ENCODE measurements at regions not wholly inside any gene's neighbourhood (a gene's known extent, or its start where the extent isn't known, plus 50 kb on each side); places are given as distances from the start of the nearest gene placed in this dataset.

DNA sequence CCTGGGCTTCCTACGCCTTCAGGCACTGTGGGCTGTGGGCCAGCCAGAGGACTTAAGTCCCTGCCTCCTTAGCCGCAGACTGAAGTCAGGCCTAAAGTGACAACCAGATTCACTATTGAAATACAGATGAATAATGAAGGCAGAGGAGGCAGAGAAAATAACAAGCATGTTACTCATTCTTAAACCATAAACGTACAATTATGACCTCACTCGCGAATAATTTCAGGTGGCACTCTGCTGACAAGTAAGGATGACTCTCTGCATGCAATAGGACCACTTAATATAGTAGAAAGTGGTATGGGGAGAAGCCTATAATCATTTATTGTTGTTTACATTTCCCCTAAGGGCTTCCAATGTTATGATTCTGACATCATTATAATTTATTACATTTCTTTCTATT lies 409.2 kb upstream of the FGF13 start:
- DNase-seq (ENCODE audit: low spot score), result no peak

DNA sequence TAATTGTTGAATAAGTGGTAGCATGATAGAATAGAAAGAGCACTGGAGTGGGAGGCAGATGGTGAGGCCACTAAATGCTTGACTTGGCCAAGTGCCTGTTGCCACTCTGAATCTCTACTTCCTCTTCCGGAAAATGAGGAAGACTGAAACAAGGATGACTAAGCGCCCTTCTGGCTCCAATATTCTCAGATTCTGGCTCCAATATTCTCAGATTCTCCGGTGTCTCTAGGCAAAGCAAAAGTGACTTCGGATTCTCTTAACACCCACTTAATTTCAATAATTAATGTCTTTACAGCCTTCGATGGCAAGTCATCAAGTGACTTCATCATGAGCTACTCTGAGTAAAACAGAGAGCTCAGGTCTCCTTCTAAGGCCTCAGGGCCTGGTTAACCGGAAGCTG lies 402.2 kb upstream of the FGF13 start:
- DNase-seq (ENCODE audit: low spot score), result no peak

DNA sequence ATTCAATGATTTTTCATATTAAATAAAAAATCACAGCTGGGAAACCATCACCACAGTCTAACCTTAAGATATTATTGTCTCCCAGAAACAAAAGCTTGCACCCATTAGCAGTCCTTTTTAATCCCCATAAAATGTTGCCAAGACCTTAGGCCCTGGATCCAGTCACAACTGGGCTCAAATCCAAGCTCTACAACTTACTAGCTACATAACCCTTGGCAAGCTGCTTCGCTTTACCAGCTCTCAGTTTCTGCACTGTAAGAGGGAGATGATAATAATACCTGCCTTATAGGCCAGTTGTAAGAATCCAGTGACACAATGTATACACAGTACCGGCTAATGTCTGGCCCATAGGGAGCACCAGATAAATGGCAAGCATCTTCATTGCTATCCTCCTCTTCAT lies 400.9 kb upstream of the FGF13 start:
- no peak for DNase-seq (ENCODE audit: low spot score)

DNA sequence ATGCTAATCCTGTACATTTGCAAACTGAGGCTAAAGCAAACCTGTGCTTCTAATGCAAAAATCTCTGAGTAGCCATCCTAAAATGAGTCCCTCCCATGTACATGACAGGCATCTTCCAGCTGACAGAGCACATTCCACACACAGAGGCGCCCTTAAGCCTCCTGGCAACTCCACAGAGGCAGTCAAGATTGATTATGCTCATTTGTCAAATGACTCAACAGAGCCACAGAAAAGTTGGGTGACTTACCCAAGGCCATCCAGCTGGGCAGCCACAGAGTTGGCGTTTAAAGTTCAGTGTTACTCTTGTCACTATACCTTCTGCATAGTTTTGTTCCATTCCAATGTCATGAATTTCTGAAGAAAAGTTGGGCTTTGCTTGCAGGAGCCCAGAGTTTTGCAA lies 394.6 kb upstream of the FGF13 start:
- DNase-seq (ENCODE audit: low spot score), result no peak

DNA sequence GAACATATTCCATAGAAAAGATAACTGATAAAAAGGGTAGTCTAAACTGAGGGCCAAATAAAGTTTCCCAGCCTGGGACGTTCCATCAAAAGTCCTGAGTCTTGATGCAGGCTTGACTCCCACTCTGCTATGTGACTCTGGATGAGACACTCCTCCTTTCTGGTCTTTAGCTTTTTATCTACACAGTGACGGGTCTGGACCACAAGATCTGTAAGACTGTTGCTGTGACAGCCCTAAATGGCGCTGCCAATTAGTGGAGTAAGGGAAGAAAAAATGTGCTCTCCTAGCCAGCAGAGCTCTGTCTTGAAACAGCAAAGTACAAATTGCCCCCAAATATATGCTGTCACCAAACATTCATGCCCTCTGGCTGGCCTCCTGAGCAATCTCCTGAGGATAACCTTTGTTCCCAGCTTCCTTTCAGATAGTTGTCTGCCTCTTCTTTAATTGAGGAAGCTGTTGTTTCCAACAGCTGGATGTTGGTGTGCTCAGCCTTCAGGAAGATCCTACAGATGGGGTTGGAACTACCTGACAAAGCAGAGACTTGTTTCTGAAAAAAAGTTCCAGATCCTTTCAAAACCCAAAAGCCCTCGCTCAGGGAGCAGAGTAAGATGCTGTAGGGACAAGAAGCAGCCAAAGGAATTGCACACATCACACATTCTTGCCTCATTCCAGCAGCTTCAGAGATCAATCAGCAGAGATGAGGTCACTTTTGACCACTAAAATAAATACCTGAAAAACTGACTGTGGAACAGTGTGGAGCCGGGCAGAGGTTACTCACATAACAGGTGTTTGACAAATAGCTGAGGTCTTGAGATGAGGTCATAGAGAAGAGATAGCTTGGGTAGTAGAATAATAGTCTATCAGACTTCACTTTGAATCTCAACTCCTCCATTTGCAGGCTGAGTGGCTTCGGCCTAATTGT lies 383.4 kb upstream of the FGF13 start:
- no peak for DNase-seq (ENCODE audit: low spot score)

DNA sequence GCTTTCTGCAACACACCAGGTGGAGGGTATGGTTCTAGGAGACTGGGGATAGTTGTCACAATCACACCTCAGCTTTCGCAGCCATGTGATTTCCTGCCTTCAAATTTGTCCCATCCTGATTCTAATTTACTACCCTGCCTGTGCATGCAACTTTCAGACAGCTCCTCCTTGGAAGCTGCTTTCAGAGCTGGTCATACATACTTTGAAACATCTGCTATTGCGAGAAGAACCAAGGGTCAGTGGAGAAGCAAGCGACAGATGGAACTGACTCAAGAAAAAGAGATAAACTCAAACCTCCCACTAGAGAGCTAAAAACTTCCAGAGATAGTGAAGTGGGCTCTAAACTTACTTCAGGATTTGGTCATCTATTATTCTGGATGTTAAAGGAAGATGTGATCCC lies 381.7 kb upstream of the FGF13 start:
- no peak for DNase-seq (ENCODE audit: low spot score)

DNA sequence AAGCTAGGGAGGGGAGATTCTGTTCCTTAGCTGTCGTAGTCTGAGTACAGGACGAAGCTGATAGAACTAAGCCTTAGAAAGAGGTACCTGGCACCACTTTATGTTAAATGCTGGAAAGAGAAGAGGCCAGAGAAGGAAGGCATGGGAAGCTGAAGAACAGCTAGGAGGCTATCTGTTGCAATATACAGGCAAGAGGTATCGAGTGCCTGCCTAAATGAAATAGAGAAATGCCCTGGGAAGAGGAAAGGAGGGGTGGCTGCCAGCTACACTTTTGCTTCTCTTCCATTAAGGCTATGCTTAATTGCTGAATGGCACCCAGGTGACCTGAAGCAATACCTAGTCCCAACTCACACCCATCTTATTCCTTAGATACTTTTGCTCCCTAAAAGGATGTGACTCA lies 380.4 kb upstream of the FGF13 start:
- DNase-seq (ENCODE audit: low spot score), result no peak

DNA sequence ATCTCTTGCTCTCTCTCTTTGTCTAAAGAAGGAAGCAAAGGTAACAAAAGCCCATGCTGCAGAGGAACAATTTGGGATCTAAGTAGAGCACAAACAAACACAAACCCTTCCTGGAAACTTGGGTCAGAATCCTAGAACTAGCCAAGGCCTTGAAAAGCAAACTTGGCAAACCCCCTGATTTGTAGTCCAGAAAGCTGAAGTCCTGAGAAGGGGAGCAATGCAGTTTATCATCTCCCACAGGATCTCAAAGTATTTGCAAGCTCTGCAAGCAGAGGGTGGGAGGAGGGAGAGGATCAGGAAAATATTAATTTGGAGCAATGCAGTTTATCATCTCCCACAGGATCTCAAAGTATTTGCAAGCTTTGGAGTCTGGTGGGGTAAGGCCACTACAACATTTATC lies 379.5 kb upstream of the FGF13 start:
- DNase-seq (ENCODE audit: low spot score), result no peak

DNA sequence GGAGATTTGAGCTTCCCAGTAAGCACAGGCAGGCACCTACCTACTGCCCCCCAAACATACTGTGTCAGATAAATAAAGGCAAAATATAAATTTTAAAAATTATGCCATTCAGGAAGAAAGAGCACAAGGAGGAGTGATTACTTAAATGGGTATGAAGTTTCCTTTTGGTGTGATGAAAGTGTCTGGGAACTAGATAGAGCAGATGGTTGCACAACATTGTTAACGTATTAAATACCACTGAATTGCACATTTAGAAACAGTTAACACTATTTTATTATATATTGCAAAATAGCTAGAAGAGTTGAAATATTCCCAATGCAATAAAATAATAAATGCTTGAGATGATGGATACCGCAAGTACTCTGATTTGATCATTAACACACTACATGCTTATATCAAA lies 374.7 kb upstream of the FGF13 start:
- no peak for DNase-seq (ENCODE audit: low spot score)

DNA sequence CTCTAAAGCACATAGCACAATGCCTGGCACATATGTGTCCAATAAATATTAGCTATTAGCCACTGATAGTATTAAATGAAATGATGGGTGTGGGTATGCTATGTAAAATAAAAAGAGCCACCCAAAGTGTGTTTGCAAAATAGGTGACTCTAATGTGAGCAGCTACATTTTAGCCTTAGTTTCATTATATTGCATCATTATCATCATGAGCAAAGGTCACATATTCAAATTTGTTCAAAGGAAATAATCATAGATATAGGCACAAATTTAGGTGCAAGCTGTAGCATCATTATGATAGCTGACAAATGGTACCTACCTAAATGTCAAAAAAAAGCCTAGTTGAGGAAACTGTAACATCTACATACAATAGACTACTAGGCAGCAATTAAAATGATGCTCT lies 373.9 kb upstream of the FGF13 start:
- DNase-seq (ENCODE audit: low spot score), result no peak

DNA sequence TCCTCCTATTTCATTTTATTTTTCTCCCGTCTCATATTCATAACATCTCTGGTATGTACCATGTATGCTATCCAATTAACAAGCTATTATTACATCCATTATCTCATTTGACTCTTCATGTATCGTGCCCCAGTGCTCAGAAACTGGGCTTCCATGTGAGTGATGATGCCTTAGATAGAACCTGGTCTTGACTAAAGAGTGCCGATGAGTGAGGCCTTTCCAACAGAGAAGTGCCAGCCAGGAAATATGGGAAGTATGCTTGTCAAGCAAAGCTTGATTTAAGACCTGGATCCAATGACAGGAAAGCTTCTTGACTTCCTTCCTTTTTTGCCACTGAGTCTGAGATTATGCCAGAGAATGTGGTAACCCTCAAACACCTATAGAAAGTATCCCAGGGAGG lies 371.7 kb upstream of the FGF13 start:
- DNase-seq (ENCODE audit: low spot score), result no peak

DNA sequence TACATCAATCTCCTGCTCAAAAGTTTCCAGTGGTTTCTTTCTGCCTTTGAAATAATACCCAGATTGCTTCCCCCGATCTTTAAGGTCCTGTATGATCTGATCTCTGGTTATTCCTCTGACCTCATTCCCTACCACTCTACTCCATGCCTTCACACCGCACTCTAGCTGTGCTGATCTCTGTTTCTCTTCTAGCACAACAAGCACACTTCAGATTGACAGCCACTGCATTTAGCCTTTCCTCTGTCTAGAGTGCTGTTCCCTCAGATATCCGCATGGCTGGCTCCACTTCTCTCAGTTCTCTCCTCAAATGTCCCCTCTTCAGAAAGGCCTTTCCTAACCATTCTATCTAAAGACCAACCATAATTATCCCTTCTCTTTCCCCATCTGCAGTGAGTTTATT lies 370.4 kb upstream of the FGF13 start:
- DNase-seq (ENCODE audit: low spot score), result no peak

DNA sequence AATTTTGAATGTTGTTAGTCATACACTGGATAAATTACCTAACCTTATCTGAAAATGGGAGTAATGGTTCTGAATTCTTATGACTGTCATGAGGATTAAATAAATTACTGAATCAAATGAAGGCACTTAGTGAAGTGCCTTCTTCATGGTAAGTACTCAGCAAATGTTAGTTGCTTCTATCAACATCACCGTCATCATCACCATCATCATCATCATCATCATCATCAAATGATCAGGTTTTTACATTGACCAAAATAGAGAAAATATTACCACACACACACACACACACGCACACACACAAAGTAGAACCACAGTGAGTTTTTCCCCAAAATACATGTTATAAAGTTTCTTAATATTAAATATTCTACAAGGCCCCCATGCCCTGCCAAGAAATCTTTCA lies 368.3 kb upstream of the FGF13 start:
- no peak for DNase-seq (ENCODE audit: low spot score)

DNA sequence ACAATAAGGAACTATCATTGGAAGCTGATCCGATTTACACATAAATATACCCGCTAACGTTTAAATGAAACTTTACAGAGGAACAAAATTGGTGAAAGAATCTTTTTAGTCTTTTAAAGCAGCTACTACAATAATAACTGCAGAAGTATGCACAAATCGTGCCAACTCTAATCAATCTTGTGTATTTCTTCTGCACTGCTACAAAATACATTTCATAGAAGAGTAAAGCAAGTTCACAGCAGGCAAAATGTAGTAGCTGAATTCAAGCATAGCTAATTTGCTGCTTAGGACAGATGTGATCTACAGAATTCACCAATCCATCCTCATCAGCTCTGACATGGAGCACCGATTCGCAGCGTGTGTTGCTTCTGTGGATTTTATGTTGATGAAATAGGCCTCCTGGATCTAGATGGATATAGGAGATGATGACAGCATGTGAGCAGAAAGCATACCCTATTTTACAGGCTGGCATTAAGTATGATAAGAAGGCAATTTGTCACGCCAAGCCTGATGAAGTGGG lies 367.3 kb upstream of the FGF13 start:
- DNase-seq (ENCODE audit: low spot score), result no peak

DNA sequence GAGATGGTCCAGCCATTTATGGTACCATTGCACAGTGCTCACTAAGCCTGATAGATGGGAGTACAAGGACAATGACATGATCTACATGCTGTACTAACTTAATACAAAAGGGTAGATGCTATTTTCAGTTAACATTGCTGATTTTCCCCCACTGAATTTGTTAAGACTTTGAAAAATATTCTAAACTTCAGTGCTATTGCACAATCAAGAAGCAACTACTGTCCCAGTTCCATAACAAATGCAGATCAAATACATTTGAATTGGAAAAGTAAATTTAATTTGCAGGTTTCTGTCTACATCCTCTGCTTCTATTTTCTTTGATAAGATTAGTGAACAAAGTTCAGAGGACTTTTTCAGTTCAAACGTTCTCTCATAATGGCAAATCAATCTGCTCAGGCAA lies 366.8 kb upstream of the FGF13 start:
- DNase-seq (ENCODE audit: low spot score), result no peak

DNA sequence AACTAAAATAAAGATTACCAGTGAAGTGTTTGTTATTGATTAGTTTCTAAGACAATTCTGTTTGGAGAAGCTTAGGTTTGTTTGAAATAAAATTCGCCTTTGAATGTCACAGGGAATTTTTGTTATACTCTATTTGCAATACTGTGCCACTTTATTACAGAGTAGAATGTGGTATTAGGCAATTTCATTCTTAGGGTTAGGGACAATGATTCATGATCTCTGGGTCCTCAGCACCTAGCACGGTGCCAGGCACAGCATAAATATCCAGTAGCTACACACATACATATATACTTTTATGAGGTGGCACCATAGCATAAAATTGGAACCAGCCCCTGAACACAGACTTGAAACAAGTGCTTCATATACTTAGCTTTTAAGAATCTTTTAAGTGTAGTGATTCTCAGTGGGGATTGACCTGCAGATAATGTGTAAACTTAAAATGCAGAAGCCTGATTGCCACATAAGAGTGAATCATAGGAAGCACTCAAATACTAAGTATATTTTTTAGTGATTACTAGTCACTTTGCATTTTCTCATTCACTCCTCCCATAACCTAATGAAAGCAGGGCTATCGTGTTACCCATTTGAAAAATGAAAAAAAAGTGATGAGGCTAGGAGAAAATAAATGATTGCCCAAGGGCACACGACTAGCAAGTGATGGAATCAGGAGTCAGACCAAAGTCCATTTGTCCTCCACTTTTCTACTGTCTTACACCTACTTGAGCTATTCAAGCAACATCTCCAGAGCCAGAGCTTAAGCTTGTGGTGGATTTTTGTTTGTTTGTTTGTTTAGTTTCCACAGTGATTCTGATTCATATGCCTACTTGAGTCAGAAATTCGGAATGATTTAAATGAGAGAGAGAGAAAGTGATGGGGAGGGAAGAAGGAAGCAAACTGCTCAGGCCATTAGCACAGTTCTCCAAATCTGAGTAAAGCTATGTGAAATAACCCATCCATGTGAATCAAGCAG lies 366.0 kb upstream of the FGF13 start:
- no peak for DNase-seq (ENCODE audit: low spot score)

DNA sequence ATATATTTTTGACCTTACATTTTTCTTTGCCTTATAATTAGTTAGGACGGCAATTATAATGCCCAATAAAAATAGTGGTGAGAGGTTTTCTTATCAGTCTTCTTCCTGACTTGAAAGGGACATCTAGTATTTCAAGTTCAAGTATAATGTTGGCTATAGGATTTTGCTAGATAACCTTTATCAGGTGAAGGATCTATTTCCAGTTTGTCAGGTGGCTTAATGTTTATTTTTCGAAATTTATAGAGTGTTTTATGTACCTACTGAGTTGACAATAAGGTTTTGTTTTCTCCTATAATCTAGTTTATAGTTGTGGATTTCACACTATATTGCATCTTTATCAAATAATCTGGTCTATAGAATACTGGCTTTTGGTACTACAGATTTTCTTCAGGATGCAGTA lies 351.8 kb upstream of the FGF13 start:
- no peak for DNase-seq (ENCODE audit: low spot score)

DNA sequence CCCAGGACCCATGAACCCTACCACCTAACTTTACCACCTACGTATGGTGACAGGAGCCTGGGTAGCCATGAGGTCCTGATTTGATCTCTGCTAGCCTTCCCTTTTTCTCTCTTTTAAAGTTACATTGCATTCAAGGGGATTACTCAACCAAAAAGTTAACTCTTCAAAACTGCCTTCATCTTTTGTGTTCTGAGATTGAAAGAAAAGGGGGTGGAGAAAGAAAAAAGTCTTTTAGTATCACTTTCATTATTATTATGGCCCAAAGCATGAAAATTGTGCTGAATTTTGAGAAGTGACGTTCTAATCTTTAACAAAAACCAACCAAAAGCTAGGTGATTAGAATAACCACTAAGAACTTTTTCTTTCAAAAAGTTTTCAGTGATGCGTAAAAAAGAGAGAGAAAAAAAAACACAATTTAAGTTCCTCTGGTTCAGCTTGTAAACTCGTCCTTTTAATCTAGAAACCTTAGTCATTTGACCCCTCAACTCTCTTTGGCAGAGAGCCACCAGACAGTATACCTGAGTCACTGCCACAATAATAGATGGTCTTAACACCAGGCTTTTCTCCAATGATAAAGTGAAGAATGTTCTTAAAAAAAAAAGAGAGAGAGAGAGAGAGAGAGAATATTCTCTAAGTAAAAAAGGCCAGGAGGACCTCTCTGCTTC lies 347.4 kb upstream of the FGF13 start:
- no peak for DNase-seq (ENCODE audit: low spot score)

DNA sequence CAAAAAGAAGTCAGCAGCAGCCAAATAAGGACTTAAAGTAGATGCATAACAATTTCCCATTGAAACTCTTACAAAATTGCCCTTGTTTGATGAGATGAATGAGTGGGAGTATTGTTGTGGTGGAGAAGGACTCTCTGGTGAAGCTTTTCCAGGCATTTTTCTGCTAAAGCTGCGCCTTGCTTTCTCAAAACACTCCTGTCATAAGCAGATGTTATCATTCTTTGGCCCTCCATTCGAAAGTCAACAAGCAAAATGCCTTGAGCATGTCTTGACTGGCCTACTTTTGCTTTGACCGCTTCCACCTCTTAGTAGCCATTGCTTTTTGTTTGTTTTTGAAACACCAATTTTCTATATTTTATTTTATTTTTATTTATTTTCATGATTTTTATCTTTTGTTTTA lies 340.9 kb upstream of the FGF13 start:
- DNase-seq (ENCODE audit: low spot score), result no peak

DNA sequence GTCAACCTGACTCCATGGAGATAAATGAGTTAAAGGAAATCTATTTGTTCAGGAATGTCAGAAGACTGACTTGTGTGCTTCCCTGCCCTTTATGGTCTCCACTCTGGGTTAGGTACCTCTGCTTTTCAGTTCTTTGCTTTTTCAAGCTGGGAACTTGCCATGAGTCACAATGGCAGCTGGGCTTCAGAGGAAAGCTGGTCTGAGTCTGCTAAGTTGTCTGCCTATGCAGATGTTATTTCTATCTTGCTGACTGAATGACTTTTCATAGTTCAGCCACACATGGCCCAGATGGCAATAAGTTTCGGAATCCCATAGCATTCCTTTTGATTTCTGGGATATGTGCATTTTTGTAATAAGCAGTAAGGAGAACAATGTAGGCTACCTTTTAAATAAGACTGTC lies 337.9 kb upstream of the FGF13 start:
- no peak for DNase-seq (ENCODE audit: low spot score)

DNA sequence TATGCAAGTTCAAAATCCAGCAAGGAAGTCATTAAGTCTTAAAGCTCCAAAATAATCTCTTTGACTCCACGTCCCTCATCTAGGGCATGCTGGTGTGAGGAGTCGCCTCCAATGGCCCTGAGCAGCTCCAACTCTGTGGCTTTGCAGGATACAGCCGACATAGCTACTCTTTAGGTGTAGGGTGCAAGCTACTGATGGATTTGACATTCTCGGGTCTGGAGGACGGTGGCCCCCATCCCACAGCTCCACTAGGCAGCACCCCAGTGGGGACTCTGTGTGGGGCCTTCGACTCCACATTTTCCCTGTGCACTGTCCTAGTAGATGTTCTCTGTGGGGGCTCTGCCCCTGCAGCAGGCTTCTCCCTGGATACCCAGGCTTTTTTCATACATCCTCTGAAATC lies 333.2 kb upstream of the FGF13 start:
- no peak for DNase-seq (ENCODE audit: low spot score)

DNA sequence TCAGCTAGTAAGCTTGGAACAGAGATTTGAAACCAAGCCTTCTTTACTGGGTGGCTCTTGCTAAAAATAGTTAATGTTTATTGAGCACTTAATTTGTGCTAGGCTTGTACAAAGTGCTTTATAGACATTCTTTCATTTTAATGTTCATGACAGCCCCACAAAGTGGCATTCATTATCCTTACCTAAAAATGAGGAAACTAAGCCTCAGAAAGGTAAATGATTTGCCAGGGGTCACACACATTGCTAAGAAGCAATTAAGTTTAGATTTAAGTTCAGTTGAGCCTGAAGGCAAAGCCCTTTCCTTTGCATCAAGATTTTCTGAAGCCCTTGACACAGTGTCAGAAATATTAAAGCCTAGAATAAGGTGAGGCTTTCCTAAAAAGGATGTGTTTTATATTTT lies 327.5 kb upstream of the FGF13 start:
- DNase-seq (ENCODE audit: low spot score), result no peak
